Ishikawa (cell line): ENCODE measurements at regions not wholly inside any gene's neighbourhood (a gene's known extent, or its start where the extent isn't known, plus 50 kb on each side); places are given as distances from the start of the nearest gene placed in this dataset.

Experiments
- CEBPB ChIP-seq: IDR thresholded peaks from 2 replicates; pipeline ENCODE4 v1.6.1; 2012
- CREB1 ChIP-seq: IDR thresholded peaks from 2 replicates; pipeline ENCODE4 v1.6.1; 2012; ENCODE audit warnings: low read depth
- EGR1 ChIP-seq: IDR thresholded peaks from 2 replicates; pipeline ENCODE4 v1.6.1; 2012
- EP300 ChIP-seq: IDR thresholded peaks from 2 replicates; pipeline ENCODE4 v1.6.1; 2012; ENCODE audit warnings: borderline replicate concordance
- FOXM1 ChIP-seq: IDR thresholded peaks from 2 replicates; pipeline ENCODE4 v1.6.1; 2012; ENCODE audit warnings: low read depth, borderline replicate concordance
- MAX ChIP-seq: IDR thresholded peaks from 2 replicates; pipeline ENCODE4 v1.6.1; 2012
- NFIC ChIP-seq: IDR thresholded peaks from 2 replicates; pipeline ENCODE4 v1.6.1; 2012
- RAD21 ChIP-seq: IDR thresholded peaks from 2 replicates; pipeline ENCODE4 v1.6.1; 2012; ENCODE audit warnings: low read depth
- REST ChIP-seq: IDR thresholded peaks from 2 replicates; pipeline ENCODE4 v1.6.1; 2012; ENCODE audit warnings: low read depth, mild to moderate bottlenecking
- TAF1 ChIP-seq: IDR thresholded peaks from 2 replicates; pipeline ENCODE4 v1.6.1; 2012; ENCODE audit warnings: low read depth, mild to moderate bottlenecking
- TCF12 ChIP-seq: IDR thresholded peaks from 2 replicates; pipeline ENCODE4 v1.6.1; 2012; ENCODE audit warnings: low read depth
- TEAD4 ChIP-seq: IDR thresholded peaks from 2 replicates; pipeline ENCODE4 v1.6.1; 2012
- USF1 ChIP-seq: IDR thresholded peaks from 2 replicates; pipeline ENCODE4 v1.6.1; 2012
- YY1 ChIP-seq: IDR thresholded peaks from 2 replicates; pipeline ENCODE4 v1.6.1; 2012; ENCODE audit warnings: low read depth
- ZBTB7A ChIP-seq: IDR thresholded peaks from 2 replicates; pipeline ENCODE4 v1.6.1; 2012; ENCODE audit warnings: low read depth

- no peak for TF ChIP-seq EP300
- TF ChIP-seq TCF12: no peak
- no peak for TF ChIP-seq REST
- no peak for TF ChIP-seq EGR1
- no peak for TF ChIP-seq CREB1
- TF ChIP-seq YY1: no peak
Observed at GRCh38 chr10:117492504-117492903, 50.0 kb upstream of the EMX2 start.

GRCh38 chr10:117488004-117488403 lies 54.5 kb upstream of the EMX2 start:
- TF ChIP-seq ZBTB7A (no peak), TAF1 (no peak), CREB1 (no peak), YY1 (no peak), USF1 (no peak), TCF12 (no peak), REST (no peak), EP300 (no peak)

GRCh38 chr10:117486606-117487005 lies 55.9 kb upstream of the EMX2 start:
- TF ChIP-seq ZBTB7A: no peak
- no peak for TF ChIP-seq MAX
- TF ChIP-seq USF1: no peak
- no peak for TF ChIP-seq TCF12
- no peak for TF ChIP-seq NFIC
- TF ChIP-seq FOXM1: no peak
- no peak for TF ChIP-seq REST

- no peak for TF ChIP-seq RAD21
- no peak for TF ChIP-seq FOXM1
- no peak for TF ChIP-seq NFIC
- TF ChIP-seq EP300: no peak
- TF ChIP-seq TAF1: no peak
- TF ChIP-seq TEAD4: no peak
- TF ChIP-seq EGR1: no peak
- no peak for TF ChIP-seq TCF12
- no peak for TF ChIP-seq REST
- no peak for TF ChIP-seq MAX
- TF ChIP-seq CREB1: no peak
- TF ChIP-seq USF1: no peak
- no peak for TF ChIP-seq CEBPB
Observed at GRCh38 chr10:117483056-117483590, 59.4 kb upstream of the EMX2 start.
